Caco-2 (cell line): ENCODE measurements at regions not wholly inside any gene's neighbourhood (a gene's known extent, or its start where the extent isn't known, plus 50 kb on each side); places are given as distances from the start of the nearest gene placed in this dataset.

ENCODE experiments used
- BruUV-seq: library from RNA; stranded (reverse); fragments of 400-500 nt; replicated peaks from 2 replicates; lab custom pipeline; 2021; lab: Mats Ljungman, UMichigan
- CTCF ChIA-PET: fragments of 300-600 bp; sonication (Branson Sonifier 250); formaldehyde crosslinking; loops from one replicate; lab custom pipeline; 2022; ENCODE audit warnings: antibody characterized with exemption; lab: Charles Lee
- POLR2A ChIA-PET: fragments of 300-600 bp; sonication (Branson Sonifier 250); formaldehyde crosslinking; loops from one replicate; lab custom pipeline; 2022; ENCODE audit warnings: antibody characterized with exemption; lab: Charles Lee
- DNase-seq, 2 experiments: peaks; one replicate each; pipeline versions ENCODE4 v3.0.0 to v3.0.0-alpha.2; 2020 to 2022
- H3K27me3 ChIP-seq: replicated peaks from 2 replicates; pipeline ENCODE4 v1.6.0; 2011; ENCODE audit warnings: low read length; ENCODE audit not compliant: control insufficient read depth, insufficient read depth
- H3K36me3 ChIP-seq: 2 replicates; pipeline ENCODE4 v1.5.1; 2011; ENCODE audit warnings: low read length; ENCODE audit not compliant: control insufficient read depth, insufficient read depth
- H3K4me1 ChIP-seq: fragments of 250-450 bp; sonication (Bioruptor Pico); 2 replicates; pipeline ENCODE4 v1.5.1; 2020; ENCODE audit warnings: mild to moderate bottlenecking
- H3K4me3 ChIP-seq: 2 replicates; pipeline ENCODE4 v1.5.1; 2011; ENCODE audit warnings: low read depth, mild to moderate bottlenecking, control low read depth, low read length
- H3K9me3 ChIP-seq: fragments of 250-450 bp; sonication (Bioruptor Pico); 2 replicates; pipeline ENCODE4 v1.5.1; 2020; ENCODE audit warnings: mild to moderate bottlenecking, moderate library complexity
- H3K27ac Mint-ChIP-seq: one replicate; pipeline ENCODE4 v1.8.0; 2022; ENCODE audit warnings: mixed read lengths; ENCODE audit not compliant: unreplicated experiment
- H3K27me3 Mint-ChIP-seq: one replicate; pipeline ENCODE4 v1.8.0; 2022; ENCODE audit warnings: mixed read lengths; ENCODE audit not compliant: insufficient read depth, unreplicated experiment
- H3K36me3 Mint-ChIP-seq: one replicate; pipeline ENCODE4 v1.8.0; 2022; ENCODE audit warnings: mild to moderate bottlenecking, mixed read lengths; ENCODE audit not compliant: insufficient read depth, unreplicated experiment
- H3K4me1 Mint-ChIP-seq: one replicate; pipeline ENCODE4 v1.8.0; 2022; ENCODE audit warnings: low read depth, mixed read lengths; ENCODE audit not compliant: unreplicated experiment
- H3K4me3 Mint-ChIP-seq: one replicate; pipeline ENCODE4 v1.8.0; 2022; ENCODE audit warnings: mild to moderate bottlenecking, moderate library complexity, mixed read lengths; ENCODE audit not compliant: unreplicated experiment
- H3K9me3 Mint-ChIP-seq: one replicate; pipeline ENCODE4 v1.8.0; 2022; ENCODE audit warnings: mixed read lengths; ENCODE audit not compliant: unreplicated experiment
- intact Hi-C: fragments of 100-400 bp; cut with micrococcal nuclease; formaldehyde crosslinking; loops from one replicate; pipeline ENCODE4 v1.10.0; 2022; ENCODE audit not compliant: unreplicated experiment
- TF ChIP-seq, protein P1 (sequence below), 2 experiments: fragments of 200-600 bp in 1 of 2; IDR thresholded peaks; 1 replicate in 1 of 2; 2 replicates in 1 of 2; pipeline versions ENCODE4 v1.5.1 to v1.8.0; 2011 to 2022; ENCODE audit warnings: antibody characterized with exemption in 1 of 2, control low read depth in 1 of 2, inconsistent platforms in 1 of 2, low read depth in 1 of 2, low read length in 1 of 2, mild to moderate bottlenecking in 1 of 2, moderate library complexity in 1 of 2; ENCODE audit not compliant: insufficient read depth in 1 of 2, severe bottlenecking in 1 of 2, unreplicated experiment in 1 of 2

GRCh38 chr7:142501434-142501833 is 243.6 kb upstream of the PRSS58 start:
- no peak overlapping the region for H3K27ac Mint-ChIP-seq
- no peaks in the 10 kb centered on the region for H3K4me1 ChIP-seq
- POLR2A ChIA-PET, result no interaction called here
- H3K9me3 ChIP-seq, result no peaks in the 10 kb centered on the region
- peaks cover 6% of the 10 kb centered on the region for H3K4me1 Mint-ChIP-seq
- no peak overlapping the region for H3K4me3 ChIP-seq
- no peaks in the 10 kb centered on the region for H3K36me3 Mint-ChIP-seq
- H3K9me3 Mint-ChIP-seq, result no peaks in the 10 kb centered on the region
- CTCF ChIA-PET, result interaction anchor here (0.9 to 1.5 kb wide), 2 partner anchors 13 to 21 kb away, joined by 3 to 5 read pairs; no protein-coding TSS in a partner anchor
- peaks cover 29% of the 10 kb centered on the region for H3K27me3 Mint-ChIP-seq
- no peaks in the 10 kb centered on the region for H3K27me3 ChIP-seq
- no peak overlapping the region for H3K4me3 Mint-ChIP-seq
- H3K36me3 ChIP-seq, result no peaks in the 10 kb centered on the region
- TF ChIP-seq, protein P1, sequence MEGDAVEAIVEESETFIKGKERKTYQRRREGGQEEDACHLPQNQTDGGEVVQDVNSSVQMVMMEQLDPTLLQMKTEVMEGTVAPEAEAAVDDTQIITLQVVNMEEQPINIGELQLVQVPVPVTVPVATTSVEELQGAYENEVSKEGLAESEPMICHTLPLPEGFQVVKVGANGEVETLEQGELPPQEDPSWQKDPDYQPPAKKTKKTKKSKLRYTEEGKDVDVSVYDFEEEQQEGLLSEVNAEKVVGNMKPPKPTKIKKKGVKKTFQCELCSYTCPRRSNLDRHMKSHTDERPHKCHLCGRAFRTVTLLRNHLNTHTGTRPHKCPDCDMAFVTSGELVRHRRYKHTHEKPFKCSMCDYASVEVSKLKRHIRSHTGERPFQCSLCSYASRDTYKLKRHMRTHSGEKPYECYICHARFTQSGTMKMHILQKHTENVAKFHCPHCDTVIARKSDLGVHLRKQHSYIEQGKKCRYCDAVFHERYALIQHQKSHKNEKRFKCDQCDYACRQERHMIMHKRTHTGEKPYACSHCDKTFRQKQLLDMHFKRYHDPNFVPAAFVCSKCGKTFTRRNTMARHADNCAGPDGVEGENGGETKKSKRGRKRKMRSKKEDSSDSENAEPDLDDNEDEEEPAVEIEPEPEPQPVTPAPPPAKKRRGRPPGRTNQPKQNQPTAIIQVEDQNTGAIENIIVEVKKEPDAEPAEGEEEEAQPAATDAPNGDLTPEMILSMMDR (IDR thresholded peaks at IDR 0.05; ENCODE audit: insufficient read depth in 1 of 2, low read depth in 1 of 2, low read length in 1 of 2, severe bottlenecking in 1 of 2, unreplicated experiment in 1 of 2), result no peak
- no peak for DNase-seq
- intact Hi-C loops, result no loop called here
- BruUV-seq, result no TSS peak

- DNase-seq, result no peak
- H3K27me3 ChIP-seq, result no peaks in the 10 kb centered on the region
- TF ChIP-seq, protein P1 (IDR thresholded peaks at IDR 0.05; ENCODE audit: insufficient read depth in 1 of 2, low read depth in 1 of 2, low read length in 1 of 2, severe bottlenecking in 1 of 2, unreplicated experiment in 1 of 2), result no peak
- H3K9me3 ChIP-seq, result no peaks in the 10 kb centered on the region
- BruUV-seq, result no TSS peak
- H3K4me3 ChIP-seq, result no peak overlapping the region
- CTCF ChIA-PET, result no interaction called here
- no peak overlapping the region for H3K4me3 Mint-ChIP-seq
- H3K27me3 Mint-ChIP-seq, result peaks cover 38% of the 10 kb centered on the region
- H3K4me1 Mint-ChIP-seq, result peaks cover 9% of the 10 kb centered on the region
- H3K4me1 ChIP-seq, result no peaks in the 10 kb centered on the region
- intact Hi-C loops, result no loop called here
- POLR2A ChIA-PET, result no interaction called here
- no peak overlapping the region for H3K27ac Mint-ChIP-seq
- no peaks in the 10 kb centered on the region for H3K36me3 Mint-ChIP-seq
- no peaks in the 10 kb centered on the region for H3K36me3 ChIP-seq
- no peaks in the 10 kb centered on the region for H3K9me3 Mint-ChIP-seq
Observed at GRCh38 chr7:142500366-142500765, 242.5 kb upstream of the PRSS58 start.

DNA sequence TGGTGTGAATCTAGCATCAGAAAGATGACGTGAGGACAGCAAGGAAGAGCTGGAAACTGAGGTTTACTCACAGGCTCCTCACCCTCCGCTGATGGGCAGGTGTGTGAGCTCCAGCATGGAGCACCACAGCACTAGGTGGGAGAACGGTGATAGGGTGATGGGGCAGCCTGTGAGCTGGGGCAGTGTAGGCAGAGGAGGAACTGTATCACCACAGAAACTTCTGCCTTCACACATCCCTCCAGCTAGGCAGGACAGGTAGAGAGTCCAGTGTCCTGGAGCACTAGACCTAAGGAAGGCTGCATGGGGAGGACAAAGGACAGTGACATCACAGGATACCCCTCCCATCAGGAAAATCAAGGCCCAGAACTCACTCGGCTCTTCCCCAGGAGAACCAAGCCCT is 241.8 kb upstream of the PRSS58 start:
- peaks cover 9% of the 10 kb centered on the region for H3K4me1 Mint-ChIP-seq
- Histone ChIP-seq H3K36me3 (no peaks in the 10 kb centered on the region), H3K4me3 (no peak overlapping the region), H3K27me3 (no peaks in the 10 kb centered on the region), H3K9me3 (no peaks in the 10 kb centered on the region), H3K4me1 (no peaks in the 10 kb centered on the region)
- DNase-seq, result no peak
- H3K36me3 Mint-ChIP-seq, result no peaks in the 10 kb centered on the region
- ChIA-PET POLR2A (no interaction called here), CTCF (no interaction called here)
- peaks cover 30% of the 10 kb centered on the region for H3K27me3 Mint-ChIP-seq
- BruUV-seq, result no TSS peak
- TF ChIP-seq, protein P1 (IDR thresholded peaks at IDR 0.05; ENCODE audit: insufficient read depth in 1 of 2, low read depth in 1 of 2, low read length in 1 of 2, severe bottlenecking in 1 of 2, unreplicated experiment in 1 of 2), result no peak
- H3K4me3 Mint-ChIP-seq, result no peak overlapping the region
- H3K9me3 Mint-ChIP-seq, result no peaks in the 10 kb centered on the region
- intact Hi-C loops, result no loop called here
- no peak overlapping the region for H3K27ac Mint-ChIP-seq
